NB4 (cell line): ENCODE measurements at regions not wholly inside any gene's neighbourhood (a gene's known extent, or its start where the extent isn't known, plus 50 kb on each side); places are given as distances from the start of the nearest gene placed in this dataset.

Experiments
- MYC ChIP-seq: IDR thresholded peaks from 2 replicates; pipeline ENCODE4 v1.6.1; 2011; ENCODE audit warnings: low read depth, low read length
- POLR2A ChIP-seq: IDR thresholded peaks from 2 replicates; pipeline ENCODE4 v1.6.1; 2011; ENCODE audit warnings: mild to moderate bottlenecking; ENCODE audit not compliant: insufficient read length; ENCODE audit errors: extremely low read depth
- TF ChIP-seq, protein P1 (sequence below): IDR thresholded peaks from one replicate; pipeline ENCODE4 v1.5.1; 2012; ENCODE audit warnings: low read depth, low read length
- TF ChIP-seq, protein P2 (sequence below): IDR thresholded peaks from 2 replicates; pipeline ENCODE4 v1.6.1; 2011; ENCODE audit warnings: low read depth, low read length

DNA sequence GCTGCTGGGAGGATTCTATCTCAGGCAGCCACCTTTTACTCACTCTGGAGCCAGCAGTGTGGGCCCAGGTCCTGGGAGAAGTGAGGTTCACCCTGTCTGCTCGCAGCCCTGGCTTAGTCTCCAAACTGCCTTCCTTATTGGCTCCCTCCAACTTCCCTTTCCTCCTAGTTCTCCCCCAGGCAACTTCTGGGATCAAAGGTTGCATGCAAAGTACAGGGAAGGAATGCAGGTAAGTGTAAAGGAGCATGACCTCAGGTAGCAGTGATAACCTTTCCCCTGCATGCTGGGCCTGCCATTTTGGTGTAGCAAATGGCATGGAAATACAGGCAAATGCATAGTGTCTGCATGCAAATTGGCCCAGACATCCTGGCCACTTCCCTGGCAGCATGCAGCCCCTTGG lies 53.8 kb upstream of the ARAP3 start:
- TF ChIP-seq, protein P1, sequence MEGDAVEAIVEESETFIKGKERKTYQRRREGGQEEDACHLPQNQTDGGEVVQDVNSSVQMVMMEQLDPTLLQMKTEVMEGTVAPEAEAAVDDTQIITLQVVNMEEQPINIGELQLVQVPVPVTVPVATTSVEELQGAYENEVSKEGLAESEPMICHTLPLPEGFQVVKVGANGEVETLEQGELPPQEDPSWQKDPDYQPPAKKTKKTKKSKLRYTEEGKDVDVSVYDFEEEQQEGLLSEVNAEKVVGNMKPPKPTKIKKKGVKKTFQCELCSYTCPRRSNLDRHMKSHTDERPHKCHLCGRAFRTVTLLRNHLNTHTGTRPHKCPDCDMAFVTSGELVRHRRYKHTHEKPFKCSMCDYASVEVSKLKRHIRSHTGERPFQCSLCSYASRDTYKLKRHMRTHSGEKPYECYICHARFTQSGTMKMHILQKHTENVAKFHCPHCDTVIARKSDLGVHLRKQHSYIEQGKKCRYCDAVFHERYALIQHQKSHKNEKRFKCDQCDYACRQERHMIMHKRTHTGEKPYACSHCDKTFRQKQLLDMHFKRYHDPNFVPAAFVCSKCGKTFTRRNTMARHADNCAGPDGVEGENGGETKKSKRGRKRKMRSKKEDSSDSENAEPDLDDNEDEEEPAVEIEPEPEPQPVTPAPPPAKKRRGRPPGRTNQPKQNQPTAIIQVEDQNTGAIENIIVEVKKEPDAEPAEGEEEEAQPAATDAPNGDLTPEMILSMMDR = no peak
- TF ChIP-seq, protein P2, sequence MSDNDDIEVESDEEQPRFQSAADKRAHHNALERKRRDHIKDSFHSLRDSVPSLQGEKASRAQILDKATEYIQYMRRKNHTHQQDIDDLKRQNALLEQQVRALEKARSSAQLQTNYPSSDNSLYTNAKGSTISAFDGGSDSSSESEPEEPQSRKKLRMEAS = no peak
- TF ChIP-seq POLR2A (no peak), MYC (no peak)
